ENCODE measurements at regions not wholly inside any gene's neighbourhood (a gene's known extent, or its start where the extent isn't known, plus 50 kb on each side); places are given as distances from the start of the nearest gene placed in this dataset.

- TF ChIP-seq CTCF (IDR thresholded peaks at IDR 0.05) (no peak), POLR2A (IDR thresholded peaks at IDR 0.05) (no peak)
Measured at GRCh38 chr2:57181315-57182038, 865.1 kb upstream of the VRK2 start.

All from esophagus squamous epithelium (tissue), 4 donors.